Suppressor macrophage (primary cell): ENCODE measurements at regions not wholly inside any gene's neighbourhood (a gene's known extent, or its start where the extent isn't known, plus 50 kb on each side); places are given as distances from the start of the nearest gene placed in this dataset.

Experiments
- DNase-seq, 4 experiments: peaks; one replicate each; pipeline ENCODE4 v3.0.0-alpha.2; 2020 to 2022

DNA sequence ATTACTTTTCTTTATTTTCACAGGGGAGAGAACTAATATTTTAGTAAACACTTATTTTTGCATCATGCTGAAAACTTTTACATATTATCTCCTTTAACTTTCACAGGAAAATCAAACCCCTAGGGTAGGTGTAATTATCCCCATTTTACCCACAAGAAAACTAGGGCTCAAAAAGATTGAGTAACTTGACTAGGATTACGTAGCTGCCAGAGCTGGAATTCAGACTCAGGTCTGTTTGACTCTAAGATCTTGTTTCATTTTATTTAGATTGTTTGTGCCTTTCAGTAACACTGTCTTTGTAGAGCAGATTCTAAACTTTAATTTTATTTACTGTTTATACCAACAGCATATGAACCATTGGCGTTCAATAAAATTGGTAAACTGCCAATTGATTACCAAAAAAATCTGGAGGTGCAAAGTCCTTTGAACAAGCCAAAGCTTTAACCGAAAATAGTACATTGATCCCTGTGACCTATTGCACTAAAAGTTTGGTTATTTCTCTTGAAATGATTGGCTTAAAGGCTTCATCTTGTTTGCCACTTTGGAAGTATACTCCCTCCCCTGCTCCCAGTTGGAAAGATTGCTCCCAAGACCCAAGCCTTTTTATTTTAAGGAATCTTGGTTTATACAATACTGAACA lies 71.0 kb upstream of the WDR26 start:
- DNase-seq = no peak

- DNase-seq = no peak
These were observed 71.7 kb upstream of the WDR26 start for GRCh38 chr1:224506141-224506814.

DNA sequence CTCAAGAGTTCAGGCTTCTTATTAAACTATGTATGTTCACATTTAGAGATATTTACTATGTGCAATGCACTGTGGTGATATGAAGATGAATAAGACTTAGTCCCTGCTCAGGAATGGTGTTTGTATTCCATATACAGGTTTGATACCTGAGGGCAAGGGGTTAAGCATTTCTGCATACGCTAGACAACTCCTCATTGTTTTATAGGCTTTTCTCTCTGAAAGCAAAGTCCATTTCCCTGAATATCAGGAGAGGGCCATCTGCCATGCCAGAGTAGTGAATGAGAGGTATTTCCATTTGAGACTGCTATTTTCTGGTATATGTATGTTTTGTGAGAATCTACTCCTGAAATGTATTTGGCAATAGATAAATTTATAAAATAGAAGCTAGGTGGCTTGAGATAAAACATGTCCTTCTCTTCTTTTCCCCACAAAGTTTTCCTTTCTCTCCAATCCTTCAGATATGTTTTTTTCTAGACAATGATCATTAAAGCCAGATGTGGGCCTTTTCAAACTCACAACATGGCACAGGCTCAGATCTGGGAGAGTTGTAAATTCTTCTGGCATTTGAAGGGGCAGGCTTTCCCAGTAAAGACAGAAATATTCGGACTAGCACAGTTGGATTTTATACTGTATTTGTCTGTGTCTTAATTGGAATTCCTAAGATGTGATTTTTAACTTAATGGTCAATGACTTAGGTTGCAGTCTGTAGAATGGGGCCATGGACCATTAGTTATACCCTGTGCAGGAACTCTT lies 73.3 kb upstream of the WDR26 start:
- no peak for DNase-seq

DNA sequence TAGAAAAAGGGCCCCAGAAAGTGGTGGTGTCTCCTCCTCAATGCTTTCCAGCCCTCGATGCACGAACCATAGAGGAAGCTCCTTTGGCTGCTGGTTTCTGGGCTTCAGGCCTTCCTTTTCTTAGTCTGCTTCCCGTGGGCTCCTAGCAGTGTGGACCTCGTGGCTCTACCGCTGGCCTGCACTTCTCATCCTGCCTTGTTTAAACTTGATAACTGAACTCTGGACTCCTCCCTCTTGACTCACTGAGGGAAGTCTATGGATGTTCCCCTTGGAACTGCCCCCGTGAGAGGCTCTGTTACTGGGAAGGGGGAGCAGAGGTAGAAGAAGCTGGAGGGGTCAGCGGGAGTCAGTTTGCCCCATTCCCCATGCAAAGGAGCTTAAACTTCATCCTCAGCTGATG lies 75.3 kb upstream of the WDR26 start:
- peak; percentile 58 to 79 (median 76) for DNase-seq

GRCh38 chr1:224510880-224511645 lies 76.5 kb upstream of the WDR26 start:
- DNase-seq = peak in 3 of 4 experiments; percentile 20 to 55 (median 24)

- DNase-seq = peak in 1 of 4 experiments; percentile 27
These were observed 78.1 kb upstream of the WDR26 start for GRCh38 chr1:224512600-224513151.

DNA sequence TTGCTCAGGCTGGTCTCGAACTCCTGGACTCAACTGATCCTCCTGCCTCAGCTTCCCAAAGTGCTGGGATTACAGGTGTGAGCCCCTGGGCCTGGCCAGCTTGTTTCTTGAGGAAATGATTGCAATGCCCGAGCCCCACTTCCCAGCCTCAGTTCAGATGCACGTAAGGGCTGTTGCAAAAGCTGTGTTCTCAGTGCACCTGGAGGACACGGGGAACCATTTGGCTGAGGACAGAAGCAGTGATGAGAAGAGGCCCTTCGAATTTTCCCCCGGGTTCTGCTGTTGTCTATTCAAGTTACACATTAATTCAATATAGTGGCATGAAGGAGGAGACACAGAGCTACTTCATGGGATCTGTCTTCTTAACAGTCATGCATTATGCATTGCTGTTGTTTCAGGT lies 78.8 kb upstream of the WDR26 start:
- DNase-seq = no peak

DNA sequence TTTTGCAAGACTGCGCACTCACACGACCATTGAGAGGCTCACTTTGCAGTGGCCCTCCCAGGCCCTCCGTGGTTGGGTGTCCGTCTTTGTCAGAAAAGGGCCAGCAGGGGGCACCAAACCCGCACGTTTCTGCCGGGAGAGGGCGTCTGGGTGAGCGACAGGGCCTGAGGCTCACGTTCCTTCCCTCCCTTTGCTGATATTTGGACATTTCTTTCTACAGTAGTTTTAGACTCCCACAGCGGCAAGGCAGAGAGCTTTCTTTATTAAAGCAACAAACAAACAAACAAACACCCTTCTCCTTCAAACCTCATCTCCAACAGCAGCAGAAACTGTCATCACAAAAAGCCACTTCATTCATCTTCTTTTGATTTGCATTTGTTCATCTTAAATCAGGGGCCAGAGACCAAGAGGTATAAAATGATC lies 79.2 kb upstream of the WDR26 start:
- DNase-seq = peak; percentile 88 to 96 (median 96)

DNA sequence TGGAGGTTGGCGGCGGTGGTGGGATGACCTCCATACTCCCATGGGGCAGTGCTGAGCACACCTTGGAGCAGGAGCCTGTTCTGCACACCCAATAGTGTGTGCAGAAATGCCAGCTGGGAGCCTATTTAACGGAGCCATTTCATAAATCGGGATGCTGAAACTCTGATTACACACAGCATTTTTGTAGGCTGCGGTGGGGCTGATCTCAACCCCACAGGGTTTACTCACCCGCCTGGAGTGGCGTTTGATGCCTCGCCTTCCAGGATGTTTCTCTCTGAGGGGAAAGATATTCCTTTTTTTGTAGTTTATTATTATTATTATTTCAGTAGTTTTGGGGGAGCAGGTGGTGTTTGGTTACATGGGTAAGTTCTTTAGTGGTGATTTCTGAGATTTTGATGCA lies 82.6 kb upstream of the WDR26 start:
- DNase-seq = no peak

- DNase-seq = peak in 3 of 4 experiments; percentile 34 to 57 (median 56)
These were observed 83.9 kb upstream of the WDR26 start for GRCh38 chr1:224518528-224518927.

DNA sequence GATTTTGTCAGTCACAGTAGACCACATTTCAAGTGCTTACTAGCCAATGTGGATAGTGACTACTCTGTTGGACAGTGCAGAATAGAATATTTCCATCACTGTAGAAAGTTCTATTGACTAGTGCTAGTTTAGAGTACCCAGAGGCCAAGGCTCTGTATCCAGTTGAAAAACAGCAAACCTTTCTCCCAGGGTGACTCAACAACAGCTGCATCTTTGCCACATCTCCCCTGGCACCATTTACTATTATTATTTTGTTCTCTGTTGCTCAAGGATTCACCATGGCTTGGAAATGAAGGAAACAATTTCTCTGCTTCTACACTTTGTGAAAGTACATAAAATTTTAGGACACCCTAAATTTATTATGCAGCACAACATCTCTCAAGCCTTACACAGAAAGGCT lies 85.3 kb upstream of the WDR26 start:
- DNase-seq = no peak

GRCh38 chr1:224520808-224521207 lies 86.2 kb upstream of the WDR26 start:
- no peak for DNase-seq

GRCh38 chr1:224521904-224522734 lies 87.5 kb upstream of the WDR26 start:
- DNase-seq = no peak

DNA sequence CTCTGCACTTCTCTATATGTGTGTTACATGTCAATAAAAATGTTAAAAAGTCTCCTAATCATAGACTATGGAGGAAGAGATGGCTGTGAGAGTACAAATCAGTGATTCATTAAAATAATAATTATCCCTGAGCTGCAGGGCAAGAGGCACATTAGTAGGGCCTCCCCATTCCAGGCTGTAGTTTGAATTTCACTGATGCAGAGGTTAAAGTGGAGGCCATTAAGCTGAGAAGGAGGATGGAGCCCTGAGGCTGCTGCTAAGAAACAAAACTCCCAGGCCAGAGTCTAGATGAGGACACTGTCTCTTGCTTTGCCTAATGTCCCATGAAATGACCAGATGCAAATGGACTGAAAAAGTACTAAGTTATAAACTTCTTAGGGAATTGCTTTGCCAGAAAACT lies 89.1 kb upstream of the WDR26 start:
- DNase-seq = no peak

GRCh38 chr1:224524679-224525078 lies 90.1 kb upstream of the WDR26 start:
- no peak for DNase-seq

DNA sequence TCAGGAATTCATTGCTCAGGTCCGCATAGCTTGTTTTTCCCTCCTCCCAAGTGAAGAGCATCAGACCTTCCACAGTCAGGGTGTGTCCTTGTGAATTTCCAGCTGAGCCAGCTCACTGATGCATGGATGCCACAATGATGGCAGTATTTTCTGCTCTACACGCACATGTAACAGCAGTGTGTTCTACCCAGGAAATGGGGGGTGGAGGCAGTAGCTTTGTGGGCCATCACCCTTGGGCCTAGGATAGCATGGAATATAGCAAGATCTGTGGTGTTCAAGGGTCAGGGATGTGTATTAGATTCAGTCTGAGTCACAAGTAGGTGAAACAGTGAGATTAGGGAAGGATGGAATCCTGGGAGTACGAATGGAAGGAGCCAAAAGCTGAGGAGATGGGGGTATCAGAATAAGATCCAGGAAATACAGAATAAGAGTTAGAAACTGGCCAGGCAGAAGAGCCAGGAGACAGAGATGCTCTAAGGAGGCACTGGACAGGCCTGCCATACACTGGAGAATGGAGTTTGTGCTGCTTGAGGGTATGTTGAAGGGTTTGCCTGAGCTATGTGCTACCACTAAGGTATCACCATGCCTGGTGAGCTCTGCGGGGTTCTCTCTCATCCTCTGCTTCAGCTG lies 90.6 kb upstream of the CNIH3 start:
- DNase-seq = no peak

DNA sequence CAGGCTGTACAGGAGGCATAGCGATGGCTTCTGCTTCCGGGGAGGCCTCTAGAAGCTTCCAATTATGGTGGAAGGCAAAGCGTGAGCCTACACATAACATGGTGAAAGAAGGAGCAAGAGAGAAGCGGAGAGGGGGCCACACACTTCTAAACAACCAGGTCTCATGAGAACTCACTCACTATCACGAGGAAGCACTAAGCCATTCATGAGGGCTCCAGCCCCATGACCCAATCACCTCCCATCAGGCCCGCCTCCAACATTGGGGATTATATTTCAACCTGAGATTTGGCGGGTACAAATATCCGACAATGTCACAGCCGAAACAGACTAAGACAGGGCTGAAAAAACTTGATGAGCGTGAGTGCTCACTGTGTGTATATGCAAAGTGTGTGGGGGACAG lies 89.3 kb upstream of the CNIH3 start:
- DNase-seq = no peak

- peak in 3 of 4 experiments; percentile 27 to 43 (median 31) for DNase-seq
These were observed 87.2 kb upstream of the CNIH3 start for GRCh38 chr1:224528900-224529299.

DNA sequence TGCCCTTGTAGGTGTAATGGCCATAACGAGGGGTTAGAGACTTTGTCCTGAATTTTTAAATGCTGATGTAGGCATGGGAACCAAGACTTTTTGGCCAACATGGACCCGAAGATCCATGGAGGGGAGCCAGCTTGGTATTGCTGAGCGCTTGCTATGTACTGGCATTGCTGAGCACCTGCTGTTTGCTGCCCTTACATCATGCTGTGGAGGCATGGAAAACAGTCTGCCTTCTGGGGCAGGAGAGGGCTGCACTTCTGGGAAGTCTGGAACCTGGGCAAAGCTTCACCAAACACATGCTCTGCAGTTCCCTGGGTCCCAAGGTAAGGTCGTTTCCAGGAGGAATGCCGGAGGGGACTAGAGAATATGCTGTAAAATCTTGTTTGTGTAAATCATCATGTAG lies 86.3 kb upstream of the CNIH3 start:
- DNase-seq = no peak

- DNase-seq = no peak
These were observed 82.6 kb upstream of the CNIH3 start for GRCh38 chr1:224533517-224533916.

DNA sequence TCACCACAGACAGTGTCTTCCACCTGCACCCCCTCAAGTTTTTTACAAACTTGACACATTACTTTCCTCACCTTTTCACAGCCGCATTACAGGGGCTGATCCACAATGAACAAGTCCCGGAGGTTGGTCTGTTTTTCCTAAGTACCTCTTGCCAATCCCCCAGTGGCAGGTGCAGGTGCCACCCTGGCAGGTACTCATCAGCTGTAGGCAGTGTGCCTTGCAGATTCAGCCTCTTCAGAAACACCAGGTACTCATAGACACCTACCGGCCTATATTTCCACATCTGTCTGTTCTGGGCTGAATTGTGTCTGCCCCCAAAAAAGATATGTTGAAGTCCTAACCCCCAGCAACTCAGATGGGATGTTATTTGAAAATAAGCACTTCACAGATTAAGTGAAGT lies 81.4 kb upstream of the CNIH3 start:
- no peak for DNase-seq
